HK-2 (cell line): ENCODE measurements at regions not wholly inside any gene's neighbourhood (a gene's known extent, or its start where the extent isn't known, plus 50 kb on each side); places are given as distances from the start of the nearest gene placed in this dataset.
"Not testable (repeated sequence)": the region's sequence is repeated elsewhere in the genome, so short reads cannot be mapped to it uniquely, and the experiment has no call there.

Experiments used
- DNase-seq: peaks from one replicate; pipeline ENCODE4 v3.0.0-alpha.2; 2018; ENCODE audit not compliant: unreplicated experiment

- DNase-seq, result no peak
Observed at GRCh38 chr14:55977392-55978150, 140.6 kb upstream of the PELI2 start.

- DNase-seq, result no peak
Observed at GRCh38 chr14:55979096-55979495, 139.1 kb upstream of the PELI2 start.

- DNase-seq, result no peak
Observed at GRCh38 chr14:55979781-55980180, 138.4 kb upstream of the PELI2 start.

GRCh38 chr14:55980970-55981369 lies 137.2 kb upstream of the PELI2 start:
- no peak for DNase-seq

GRCh38 chr14:55986069-55986468 lies 132.1 kb upstream of the PELI2 start:
- no peak for DNase-seq

GRCh38 chr14:56000846-56001245 lies 117.4 kb upstream of the PELI2 start:
- DNase-seq, result no peak

- DNase-seq, result no peak
Observed at GRCh38 chr14:56002342-56002741, 115.9 kb upstream of the PELI2 start.

- no peak for DNase-seq
Observed at GRCh38 chr14:56002876-56003625, 115.2 kb upstream of the PELI2 start.

GRCh38 chr14:56004323-56004722 lies 113.9 kb upstream of the PELI2 start:
- DNase-seq, result no peak

- peak; percentile 51 for DNase-seq
Observed at GRCh38 chr14:56004786-56005185, 113.4 kb upstream of the PELI2 start.

- DNase-seq, result peak; percentile 14
Observed at GRCh38 chr14:56005191-56006053, 112.8 kb upstream of the PELI2 start.

GRCh38 chr14:56007491-56007890 lies 110.7 kb upstream of the PELI2 start:
- not testable (repeated sequence) for DNase-seq

- DNase-seq, result no peak
Observed at GRCh38 chr14:56008150-56008549, 110.1 kb upstream of the PELI2 start.

GRCh38 chr14:56008661-56009060 lies 109.5 kb upstream of the PELI2 start:
- not testable (repeated sequence) for DNase-seq

GRCh38 chr14:56023661-56024081 lies 94.5 kb upstream of the PELI2 start:
- no peak for DNase-seq

- DNase-seq, result no peak
Observed at GRCh38 chr14:56025191-56025590, 93.0 kb upstream of the PELI2 start.

- no peak for DNase-seq
Observed at GRCh38 chr14:56026506-56026905, 91.7 kb upstream of the PELI2 start.

GRCh38 chr14:56027421-56027820 lies 90.8 kb upstream of the PELI2 start:
- DNase-seq, result no peak

GRCh38 chr14:56027916-56028712 lies 90.1 kb upstream of the PELI2 start:
- no peak for DNase-seq

- no peak for DNase-seq
Observed at GRCh38 chr14:56036353-56036752, 81.9 kb upstream of the PELI2 start.

GRCh38 chr14:56040121-56040520 lies 78.1 kb upstream of the PELI2 start:
- DNase-seq, result no peak
